ENCODE measurements at regions not wholly inside any gene's neighbourhood (a gene's known extent, or its start where the extent isn't known, plus 50 kb on each side); places are given as distances from the start of the nearest gene placed in this dataset.

GRCh38 chr15:67914537-67915460, 75.0 kb upstream of the RNU6-1 start:
- DNase-seq (ENCODE audit: low read depth, low spot score) (no peak), FAIRE-seq (no peak)
- Histone ChIP-seq H2AFZ (ENCODE audit: control insufficient read depth, low read length) (no peak overlapping the region), H3K9me3 (ENCODE audit: control insufficient read depth, low read depth, low read length) (peaks cover 7% of the 10 kb centered on the region), H3K4me1 (ENCODE audit: control insufficient read depth, extremely low read depth, insufficient read depth, low read length) (no peaks in the 10 kb centered on the region), H3K9me1 (ENCODE audit: control insufficient read depth, extremely low read depth, insufficient read depth, low read length) (no peaks in the 10 kb centered on the region), H3K27ac (ENCODE audit: control insufficient read depth, insufficient read depth, low read length) (no peak overlapping the region), H3K27me3 (ENCODE audit: control insufficient read depth, extremely low read depth, insufficient read depth, low read length) (no peaks in the 10 kb centered on the region), H3K4me3 (ENCODE audit: control insufficient read depth in 2 of 3, extremely low read depth in 1 of 3, insufficient read depth in 2 of 3, low read depth in 1 of 3, low read length in 3 of 3) (no peak overlapping the region), H3K36me3 (ENCODE audit: control insufficient read depth in 2 of 2, extremely low read depth in 1 of 2, insufficient read depth in 2 of 2, low read length in 2 of 2) (no peaks in the 10 kb centered on the region), H3K79me2 (ENCODE audit: control insufficient read depth, insufficient read depth, low read length) (no peaks in the 10 kb centered on the region), H3K9ac (ENCODE audit: control insufficient read depth, extremely low read depth, insufficient read depth, low read length) (no peak overlapping the region), H4K20me1 (ENCODE audit: control insufficient read depth, extremely low read depth, insufficient read depth, low read length) (no peaks in the 10 kb centered on the region), H3K4me2 (ENCODE audit: control insufficient read depth, extremely low read depth, insufficient read depth, low read depth, low read length) (no peak overlapping the region)
- no peak for TF ChIP-seq CTCF (optimal IDR thresholded peaks at IDR 0.05 in 1 of 3, IDR thresholded peaks at IDR 0.05 in 1 of 3, conservative IDR thresholded peaks at IDR 0.05 in 1 of 3; ENCODE audit: extremely low read depth in 1 of 3, insufficient read depth in 2 of 3, low read length in 3 of 3)
- dilution Hi-C loops (cut with MboI; ENCODE audit: extremely low pct_ligation_motif_present, low sequenced_read_pairs): no loop called here

DNA sequence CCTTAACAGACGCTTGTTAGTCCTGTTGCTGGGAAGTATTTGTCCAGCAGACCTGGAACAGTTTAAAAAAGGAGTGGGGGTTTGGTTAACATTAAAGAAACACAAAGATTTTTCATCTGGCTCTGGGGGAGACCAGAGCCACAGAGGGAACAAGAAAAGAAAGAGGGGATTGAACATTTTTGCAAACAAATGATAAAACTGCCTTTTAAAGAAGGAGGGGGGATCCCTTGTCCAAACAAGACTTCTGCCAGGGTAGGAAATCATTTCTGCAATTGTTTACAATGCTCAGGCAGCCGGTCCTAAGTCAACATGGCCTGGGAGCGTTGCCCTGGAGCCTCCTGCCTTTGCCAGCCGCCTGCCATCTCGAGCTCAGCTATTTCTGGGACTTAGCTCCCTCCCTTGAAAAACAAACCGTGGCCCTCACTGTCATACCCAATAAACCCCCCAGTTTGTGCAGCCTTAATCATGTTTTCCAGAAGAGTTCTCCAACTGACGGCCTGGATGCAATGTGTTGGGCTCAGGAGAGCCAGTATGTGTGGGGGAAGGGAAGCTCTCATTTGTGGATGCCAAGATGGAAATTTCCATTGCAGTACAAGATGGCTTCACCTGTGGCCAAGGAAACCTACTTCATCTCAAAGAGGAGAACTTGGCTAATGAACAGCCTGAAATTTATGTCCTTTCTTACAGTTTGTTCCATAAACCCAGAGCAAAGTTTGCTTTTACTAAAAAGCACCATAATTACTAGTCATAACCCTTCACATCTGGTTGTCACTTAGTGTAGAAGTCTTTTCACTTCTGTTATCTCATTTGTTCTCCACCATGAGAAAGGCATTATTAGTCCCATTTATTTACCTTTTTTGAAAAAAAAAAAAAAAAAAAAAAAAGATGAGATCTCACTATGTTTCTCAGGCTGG, 75.9 kb upstream of the RNU6-1 start:
- no peaks in the 10 kb centered on the region for H3K79me2 ChIP-seq (ENCODE audit: control insufficient read depth, insufficient read depth, low read length)
- H4K20me1 ChIP-seq (ENCODE audit: control insufficient read depth, extremely low read depth, insufficient read depth, low read length): no peaks in the 10 kb centered on the region
- no peak for TF ChIP-seq CTCF (optimal IDR thresholded peaks at IDR 0.05 in 1 of 3, IDR thresholded peaks at IDR 0.05 in 1 of 3, conservative IDR thresholded peaks at IDR 0.05 in 1 of 3; ENCODE audit: extremely low read depth in 1 of 3, insufficient read depth in 2 of 3, low read length in 3 of 3)
- TF ChIP-seq EZH2 (IDR thresholded peaks at IDR 0.05; ENCODE audit: low read length): no peak
- no peaks in the 10 kb centered on the region for H3K4me1 ChIP-seq (ENCODE audit: control insufficient read depth, extremely low read depth, insufficient read depth, low read length)
- H3K9ac ChIP-seq (ENCODE audit: control insufficient read depth, extremely low read depth, insufficient read depth, low read length): no peak overlapping the region
- H3K9me1 ChIP-seq (ENCODE audit: control insufficient read depth, extremely low read depth, insufficient read depth, low read length): no peaks in the 10 kb centered on the region
- H3K27ac ChIP-seq (ENCODE audit: control insufficient read depth, insufficient read depth, low read length): no peak overlapping the region
- DNase-seq (ENCODE audit: low read depth, low spot score) (no peak), FAIRE-seq (no peak)
- dilution Hi-C loops (cut with MboI; ENCODE audit: extremely low pct_ligation_motif_present, low sequenced_read_pairs): no loop called here
- H2AFZ ChIP-seq (ENCODE audit: control insufficient read depth, low read length): no peak overlapping the region
- H3K27me3 ChIP-seq (ENCODE audit: control insufficient read depth, extremely low read depth, insufficient read depth, low read length): no peaks in the 10 kb centered on the region
- H3K4me3 ChIP-seq (ENCODE audit: control insufficient read depth in 2 of 3, extremely low read depth in 1 of 3, insufficient read depth in 2 of 3, low read depth in 1 of 3, low read length in 3 of 3): no peak overlapping the region
- peaks cover 7% of the 10 kb centered on the region for H3K9me3 ChIP-seq (ENCODE audit: control insufficient read depth, low read depth, low read length)
- H3K4me2 ChIP-seq (ENCODE audit: control insufficient read depth, extremely low read depth, insufficient read depth, low read depth, low read length): no peak overlapping the region
- H3K36me3 ChIP-seq (ENCODE audit: control insufficient read depth in 2 of 2, extremely low read depth in 1 of 2, insufficient read depth in 2 of 2, low read length in 2 of 2): no peaks in the 10 kb centered on the region
